GM10248 (cell line): ENCODE measurements at regions not wholly inside any gene's neighbourhood (a gene's known extent, or its start where the extent isn't known, plus 50 kb on each side); places are given as distances from the start of the nearest gene placed in this dataset.

Source experiments
- CTCF ChIA-PET: fragments of 300-600 bp; sonication (Branson Sonifier 250); formaldehyde crosslinking; extraction: SDS; loops from one replicate; lab custom pipeline; 2021; ENCODE audit warnings: antibody characterized with exemption; lab: Yijun Ruan, JAX
- POLR2A ChIA-PET: fragments of 350-650 bp; sonication (Branson Sonifier 250); formaldehyde crosslinking; extraction: SDS; loops from one replicate; lab custom pipeline; 2020; ENCODE audit warnings: antibody characterized with exemption; lab: Yijun Ruan, JAX
- DNase-seq: peaks from one replicate; pipeline ENCODE4 v3.0.0; 2012; ENCODE audit errors: extremely low spot score
- TF ChIP-seq, protein P1 (sequence below): IDR thresholded peaks from 2 replicates; pipeline ENCODE4 v1.5.1; 2012; ENCODE audit warnings: mild to moderate bottlenecking, low read depth; ENCODE audit errors: extremely low read depth, missing control alignments, control extremely low read depth

DNA sequence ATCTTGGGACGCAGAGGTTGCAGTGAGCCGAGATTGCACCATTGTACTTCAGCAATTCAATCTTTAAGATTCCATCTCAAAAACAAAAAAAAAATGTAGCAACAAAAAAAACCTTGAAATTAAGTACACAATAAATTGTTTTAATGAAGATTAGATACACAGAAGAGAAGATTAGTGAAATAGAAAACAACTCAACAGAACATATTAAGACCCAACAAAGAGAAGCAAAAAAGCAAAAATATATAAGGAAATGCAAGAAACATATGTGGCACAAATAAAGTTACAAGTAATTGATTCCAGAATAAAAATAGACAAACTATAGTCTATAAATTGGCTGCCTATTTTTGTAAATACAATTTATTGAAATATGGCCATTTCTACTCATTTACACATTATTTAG is 445.2 kb downstream of the EPM2A start:
- no peak for DNase-seq
- POLR2A ChIA-PET, result no interaction called here
- TF ChIP-seq, protein P1, sequence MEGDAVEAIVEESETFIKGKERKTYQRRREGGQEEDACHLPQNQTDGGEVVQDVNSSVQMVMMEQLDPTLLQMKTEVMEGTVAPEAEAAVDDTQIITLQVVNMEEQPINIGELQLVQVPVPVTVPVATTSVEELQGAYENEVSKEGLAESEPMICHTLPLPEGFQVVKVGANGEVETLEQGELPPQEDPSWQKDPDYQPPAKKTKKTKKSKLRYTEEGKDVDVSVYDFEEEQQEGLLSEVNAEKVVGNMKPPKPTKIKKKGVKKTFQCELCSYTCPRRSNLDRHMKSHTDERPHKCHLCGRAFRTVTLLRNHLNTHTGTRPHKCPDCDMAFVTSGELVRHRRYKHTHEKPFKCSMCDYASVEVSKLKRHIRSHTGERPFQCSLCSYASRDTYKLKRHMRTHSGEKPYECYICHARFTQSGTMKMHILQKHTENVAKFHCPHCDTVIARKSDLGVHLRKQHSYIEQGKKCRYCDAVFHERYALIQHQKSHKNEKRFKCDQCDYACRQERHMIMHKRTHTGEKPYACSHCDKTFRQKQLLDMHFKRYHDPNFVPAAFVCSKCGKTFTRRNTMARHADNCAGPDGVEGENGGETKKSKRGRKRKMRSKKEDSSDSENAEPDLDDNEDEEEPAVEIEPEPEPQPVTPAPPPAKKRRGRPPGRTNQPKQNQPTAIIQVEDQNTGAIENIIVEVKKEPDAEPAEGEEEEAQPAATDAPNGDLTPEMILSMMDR, result no peak
- CTCF ChIA-PET, result no interaction called here

DNA sequence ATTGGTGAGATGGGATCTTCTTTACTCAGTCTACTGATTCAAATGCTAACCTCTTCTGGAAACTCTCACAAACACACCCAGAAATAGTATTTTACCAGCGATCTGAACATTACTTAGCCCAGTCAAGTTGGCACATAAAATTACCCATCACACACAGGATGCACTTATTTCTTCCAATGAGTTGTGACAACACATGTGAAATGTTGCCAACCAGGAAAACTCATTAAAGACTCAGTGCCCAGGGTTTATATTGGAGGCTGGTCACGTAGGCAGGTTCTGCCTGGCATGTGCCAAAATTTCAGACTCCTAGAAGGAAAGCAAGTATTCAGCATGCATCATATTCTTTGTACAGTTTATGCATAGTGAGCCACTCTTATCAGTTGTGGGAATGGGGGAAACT is 443.3 kb downstream of the EPM2A start:
- no peak for DNase-seq
- CTCF ChIA-PET, result no interaction called here
- TF ChIP-seq, protein P1, result no peak
- POLR2A ChIA-PET, result no interaction called here

DNA sequence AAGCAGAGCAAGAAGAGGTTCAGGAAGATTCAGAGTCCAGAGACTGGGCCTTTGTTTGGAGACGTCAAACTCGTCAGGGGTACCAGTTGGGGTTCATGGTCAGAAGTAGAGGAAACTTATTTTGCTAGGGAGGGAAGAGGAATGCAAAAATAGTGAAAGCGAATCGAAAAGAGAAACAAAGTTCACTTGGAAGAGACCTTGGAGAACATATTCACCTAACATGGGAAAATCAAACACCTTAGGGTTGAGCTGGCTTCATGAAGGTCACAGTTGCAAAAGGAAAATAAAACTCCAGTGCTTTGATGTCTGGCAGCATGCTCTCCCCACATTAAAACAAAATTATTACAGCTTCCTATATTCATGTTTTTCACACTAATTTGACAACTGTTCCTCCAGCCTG is 440.4 kb downstream of the EPM2A start:
- TF ChIP-seq, protein P1, result no peak
- ChIA-PET CTCF (no interaction called here), POLR2A (no interaction called here)
- DNase-seq, result no peak

DNA sequence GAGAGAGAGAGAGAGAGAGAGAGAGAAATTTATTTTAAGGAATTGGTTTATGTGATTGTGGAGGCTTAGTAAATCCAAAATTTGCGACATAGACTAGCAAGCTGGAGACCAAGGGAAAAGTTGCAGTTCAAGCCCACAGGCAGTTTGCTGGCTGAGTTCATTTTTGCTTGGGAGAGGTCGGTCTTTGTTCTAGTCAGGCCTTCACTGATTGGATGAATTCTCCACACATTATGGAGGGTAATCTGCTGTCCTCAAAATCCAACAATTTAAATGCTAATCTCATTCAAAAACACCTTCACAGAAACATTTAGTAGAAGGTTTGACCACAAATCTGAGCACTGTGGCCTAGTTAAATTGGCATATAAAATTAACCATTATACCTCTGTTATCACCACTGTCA is 439.6 kb downstream of the EPM2A start:
- CTCF ChIA-PET, result no interaction called here
- POLR2A ChIA-PET, result no interaction called here
- no peak for DNase-seq
- TF ChIP-seq, protein P1, result no peak

DNA sequence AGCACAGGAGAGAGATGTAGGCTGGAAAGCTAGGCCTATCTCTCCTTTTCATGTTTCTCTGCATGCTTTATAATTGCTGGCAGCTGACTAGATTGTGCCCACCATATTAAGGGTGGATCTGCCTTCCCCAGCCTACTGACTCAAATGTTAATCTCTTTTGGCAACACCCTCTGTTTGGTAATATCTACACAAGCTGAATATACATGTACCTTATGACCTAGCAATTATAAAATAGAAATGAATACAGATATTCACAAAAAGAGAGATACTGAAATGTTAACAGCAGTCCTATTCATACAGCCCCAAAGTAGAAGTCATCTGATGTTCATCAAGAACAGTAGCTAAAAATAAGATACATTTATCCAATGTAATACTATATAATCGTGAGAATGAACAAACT is 429.6 kb downstream of the EPM2A start:
- no peak for DNase-seq
- CTCF ChIA-PET, result interaction anchor here (1.4 kb wide), 1 partner anchor 20 kb away, joined by 3 read pairs; no protein-coding TSS in a partner anchor
- TF ChIP-seq, protein P1, result no peak
- POLR2A ChIA-PET, result no interaction called here

DNA sequence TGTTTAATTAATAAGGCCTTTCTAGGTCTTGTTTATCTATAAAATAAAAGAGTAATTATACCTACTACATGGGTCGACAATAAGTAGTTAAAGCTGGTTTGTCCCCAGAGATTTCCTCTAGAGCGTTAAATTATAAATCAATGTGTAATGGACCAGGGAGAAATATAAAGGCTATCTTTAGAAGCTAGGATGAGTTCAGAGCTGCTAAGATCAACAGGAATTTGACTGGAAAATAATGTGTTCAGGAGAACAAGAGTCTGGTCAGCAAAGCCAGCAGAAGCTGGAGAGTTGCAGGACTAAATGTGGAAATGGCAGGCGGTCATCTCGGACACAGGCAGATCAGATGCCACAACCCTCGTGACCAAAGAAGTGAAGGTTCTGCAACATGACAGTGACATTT is 428.8 kb downstream of the EPM2A start:
- TF ChIP-seq, protein P1, result no peak
- DNase-seq, result no peak
- ChIA-PET CTCF (interaction anchor here (1.4 kb wide), 1 partner anchor 28 kb away, joined by 3 read pairs; no protein-coding TSS in a partner anchor), POLR2A (no interaction called here)
